ENCODE measurements at regions not wholly inside any gene's neighbourhood (a gene's known extent, or its start where the extent isn't known, plus 50 kb on each side); places are given as distances from the start of the nearest gene placed in this dataset.

- TF ChIP-seq POLR2AphosphoS5 (IDR thresholded peaks at IDR 0.05; ENCODE audit: low read depth, low read length) (no peak), POLR2A (IDR thresholded peaks at IDR 0.05; ENCODE audit: low read depth, low read length) (no peak), TAF1 (IDR thresholded peaks at IDR 0.05; ENCODE audit: borderline replicate concordance, low read depth, low read length) (no peak)
- FAIRE-seq: no peak
Measured at GRCh38 chr19:32202244-32202643, 143.2 kb upstream of the ZNF507 start.

DNA sequence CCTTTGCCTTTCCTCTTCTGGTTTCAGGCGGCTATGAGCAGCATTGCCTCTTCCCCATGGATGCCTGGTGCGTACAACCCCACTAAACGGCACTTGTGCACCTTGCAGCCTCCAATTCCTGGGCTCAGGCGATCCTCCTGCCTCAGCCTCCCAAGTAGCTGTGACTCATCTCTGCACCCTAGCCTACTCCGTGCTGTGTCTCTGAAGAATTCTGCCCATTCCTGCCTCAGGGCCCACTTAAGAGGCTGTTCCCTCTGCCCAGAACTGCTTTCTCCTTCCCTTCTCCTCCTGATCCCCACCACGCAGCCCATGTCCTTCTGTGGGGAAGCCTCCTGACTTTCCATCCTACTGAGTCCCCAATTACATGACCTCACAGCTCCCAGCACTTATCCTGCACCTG, 142.2 kb upstream of the ZNF507 start:
- FAIRE-seq (no peak), DNase-seq (ENCODE audit: insufficient read length) (no peak)
- TF ChIP-seq POLR2A (IDR thresholded peaks at IDR 0.05; ENCODE audit: low read depth, low read length): no peak
- TF ChIP-seq TAF1 (IDR thresholded peaks at IDR 0.05; ENCODE audit: borderline replicate concordance, low read depth, low read length): no peak
- no peak for TF ChIP-seq POLR2AphosphoS5 (IDR thresholded peaks at IDR 0.05; ENCODE audit: low read depth, low read length)

More at GRCh38 chr19:32202244-32202643, 143.2 kb upstream of the ZNF507 start:
- DNase-seq (ENCODE audit: insufficient read length): no peak

- no peak for DNase-seq (ENCODE audit: insufficient read length)
- FAIRE-seq: no peak
- TF ChIP-seq POLR2A (IDR thresholded peaks at IDR 0.05; ENCODE audit: low read depth, low read length): no peak
- TF ChIP-seq POLR2AphosphoS5 (IDR thresholded peaks at IDR 0.05; ENCODE audit: low read depth, low read length): no peak
- TF ChIP-seq TAF1 (IDR thresholded peaks at IDR 0.05; ENCODE audit: borderline replicate concordance, low read depth, low read length): no peak
Measured at GRCh38 chr19:32206065-32206464, 139.3 kb upstream of the ZNF507 start.

DNA sequence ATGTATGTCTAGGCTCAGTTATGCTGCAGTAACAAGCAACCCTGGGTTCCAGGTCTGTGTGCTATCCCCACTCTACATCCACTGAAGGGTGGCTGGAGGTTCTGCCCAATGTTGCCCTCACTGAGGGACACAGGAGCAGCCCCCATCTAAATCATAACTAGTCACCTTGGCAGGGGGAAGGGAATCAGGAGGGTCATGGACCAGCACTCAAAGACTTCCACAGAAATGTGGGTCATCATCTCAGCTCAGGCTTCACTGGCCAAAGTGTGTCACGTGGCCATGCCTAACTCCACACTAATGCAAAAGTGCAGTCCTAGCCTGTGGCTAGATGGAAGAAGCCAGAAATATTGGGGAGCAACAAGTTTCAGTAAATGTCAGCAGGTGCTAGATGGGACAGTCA, 137.3 kb upstream of the ZNF507 start:
- TF ChIP-seq POLR2A (IDR thresholded peaks at IDR 0.05; ENCODE audit: low read depth, low read length) (no peak), POLR2AphosphoS5 (IDR thresholded peaks at IDR 0.05; ENCODE audit: low read depth, low read length) (no peak), TAF1 (IDR thresholded peaks at IDR 0.05; ENCODE audit: borderline replicate concordance, low read depth, low read length) (no peak)
- FAIRE-seq (no peak), DNase-seq (ENCODE audit: insufficient read length) (no peak)

GRCh38 chr19:32219392-32219791, 126.0 kb upstream of the ZNF507 start:
- DNase-seq (ENCODE audit: insufficient read length) (no peak), FAIRE-seq (no peak)
- TF ChIP-seq POLR2A (IDR thresholded peaks at IDR 0.05; ENCODE audit: low read depth, low read length) (no peak), POLR2AphosphoS5 (IDR thresholded peaks at IDR 0.05; ENCODE audit: low read depth, low read length) (no peak), TAF1 (IDR thresholded peaks at IDR 0.05; ENCODE audit: borderline replicate concordance, low read depth, low read length) (no peak)

DNA sequence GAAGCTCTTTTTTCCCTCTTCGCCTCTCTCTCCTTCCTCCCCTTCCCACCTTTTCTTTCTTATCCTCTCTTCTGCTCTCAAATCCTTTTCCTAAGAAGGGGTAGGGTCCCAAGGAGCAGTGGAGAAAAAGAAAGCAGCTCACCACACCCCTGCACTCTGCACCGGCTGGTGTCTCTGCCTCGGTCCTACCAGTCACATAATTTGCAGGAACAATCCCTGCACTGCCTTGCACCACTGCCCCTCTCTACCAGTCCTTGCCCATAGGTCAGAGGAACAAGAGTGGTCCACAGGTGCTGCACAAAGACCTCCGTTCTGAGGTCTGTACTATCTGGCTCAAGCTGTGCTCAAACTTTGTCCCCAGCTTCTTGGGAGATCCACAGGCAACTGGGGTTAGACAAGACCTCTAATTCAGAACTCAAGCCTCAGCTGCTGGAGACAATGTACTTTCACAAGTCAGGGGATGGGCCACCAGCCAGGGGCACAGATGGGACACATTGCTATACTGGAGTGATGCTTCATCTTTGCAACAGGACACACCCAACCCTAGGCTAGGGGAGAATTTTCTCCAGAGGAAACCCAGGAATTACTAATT, 125.4 kb upstream of the ZNF507 start:
- DNase-seq (ENCODE audit: insufficient read length) (no peak), FAIRE-seq (no peak)
- TF ChIP-seq POLR2A (IDR thresholded peaks at IDR 0.05; ENCODE audit: low read depth, low read length): no peak
- TF ChIP-seq POLR2AphosphoS5 (IDR thresholded peaks at IDR 0.05; ENCODE audit: low read depth, low read length): no peak
- TF ChIP-seq TAF1 (IDR thresholded peaks at IDR 0.05; ENCODE audit: borderline replicate concordance, low read depth, low read length): no peak

DNA sequence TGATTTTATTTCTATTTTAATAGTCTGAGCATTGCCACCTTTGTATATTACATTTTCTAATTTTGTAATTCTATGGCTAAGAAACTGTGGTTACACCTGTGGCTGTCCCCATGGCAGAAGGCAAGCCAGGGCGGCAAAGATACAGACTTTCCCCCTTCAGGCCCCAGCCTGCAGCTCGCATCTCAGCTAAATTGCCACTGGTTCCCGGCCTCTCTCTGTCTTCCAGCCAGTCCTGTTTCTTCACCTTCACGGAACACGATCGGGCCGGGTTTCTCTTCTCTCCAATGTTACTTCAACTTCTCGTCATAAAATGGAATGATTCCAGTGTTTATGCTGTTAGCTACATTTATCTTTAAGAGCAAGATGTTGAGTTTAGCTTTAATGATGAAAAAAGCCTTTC, 124.5 kb upstream of the ZNF507 start:
- no peak for TF ChIP-seq TAF1 (IDR thresholded peaks at IDR 0.05; ENCODE audit: borderline replicate concordance, low read depth, low read length)
- no peak for TF ChIP-seq POLR2A (IDR thresholded peaks at IDR 0.05; ENCODE audit: low read depth, low read length)
- TF ChIP-seq POLR2AphosphoS5 (IDR thresholded peaks at IDR 0.05; ENCODE audit: low read depth, low read length): no peak

GRCh38 chr19:32222556-32222955, 122.9 kb upstream of the ZNF507 start:
- no peak for FAIRE-seq
- no peak for DNase-seq (ENCODE audit: insufficient read length)
- TF ChIP-seq POLR2A (IDR thresholded peaks at IDR 0.05; ENCODE audit: low read depth, low read length) (no peak), POLR2AphosphoS5 (IDR thresholded peaks at IDR 0.05; ENCODE audit: low read depth, low read length) (no peak), TAF1 (IDR thresholded peaks at IDR 0.05; ENCODE audit: borderline replicate concordance, low read depth, low read length) (no peak)

More for the DNA sequence above, 124.5 kb upstream of the ZNF507 start:
- DNase-seq (ENCODE audit: insufficient read length): no peak
- FAIRE-seq: no peak

- TF ChIP-seq TAF1 (IDR thresholded peaks at IDR 0.05; ENCODE audit: borderline replicate concordance, low read depth, low read length): no peak
- TF ChIP-seq POLR2AphosphoS5 (IDR thresholded peaks at IDR 0.05; ENCODE audit: low read depth, low read length): no peak
- TF ChIP-seq POLR2A (IDR thresholded peaks at IDR 0.05; ENCODE audit: low read depth, low read length): no peak
- FAIRE-seq (no peak), DNase-seq (ENCODE audit: insufficient read length) (no peak)
Measured at GRCh38 chr19:32223106-32223505, 122.3 kb upstream of the ZNF507 start.

DNA sequence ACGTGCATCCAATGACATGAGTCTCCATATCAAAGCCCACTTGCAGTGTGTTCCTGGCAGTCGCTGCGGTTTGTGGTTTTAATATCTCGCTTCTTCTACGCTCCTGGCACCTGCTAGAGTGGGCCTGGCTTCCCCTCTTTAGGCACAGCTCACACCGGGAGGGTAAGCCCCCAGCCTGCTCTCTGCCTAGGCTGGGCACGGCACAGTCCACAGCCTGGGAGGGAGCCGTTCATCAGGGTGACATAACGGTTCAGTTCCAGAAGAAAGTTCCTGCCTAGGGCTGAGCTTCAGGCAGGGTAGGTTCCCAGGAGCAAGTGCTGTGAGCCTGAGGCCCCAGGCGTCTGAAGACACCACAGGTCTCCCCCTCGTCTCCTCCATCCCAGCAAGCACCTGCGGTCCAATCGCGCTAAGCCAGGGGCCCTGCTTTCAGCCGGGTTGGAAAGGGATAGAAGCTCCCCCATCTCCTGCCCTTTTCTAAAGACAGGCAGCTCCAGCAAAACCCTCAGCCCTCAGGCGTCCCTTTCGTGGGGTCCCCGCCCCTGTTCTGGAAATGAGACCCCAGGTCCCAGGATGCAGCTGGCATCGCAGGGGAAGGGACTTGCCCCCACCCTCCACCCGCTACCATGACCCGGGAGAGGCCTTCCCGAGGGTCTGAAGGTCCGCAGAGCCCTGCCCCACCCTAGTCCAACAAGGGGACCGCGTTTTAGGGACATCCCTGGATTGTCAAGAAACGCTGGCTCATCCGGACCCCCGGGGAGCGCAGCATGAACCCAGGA, 121.6 kb upstream of the ZNF507 start:
- FAIRE-seq: no peak
- no peak for TF ChIP-seq TAF1 (IDR thresholded peaks at IDR 0.05; ENCODE audit: borderline replicate concordance, low read depth, low read length)
- TF ChIP-seq POLR2A (IDR thresholded peaks at IDR 0.05; ENCODE audit: low read depth, low read length): no peak
- TF ChIP-seq POLR2AphosphoS5 (IDR thresholded peaks at IDR 0.05; ENCODE audit: low read depth, low read length): no peak
- DNase-seq (ENCODE audit: insufficient read length): no peak

DNA sequence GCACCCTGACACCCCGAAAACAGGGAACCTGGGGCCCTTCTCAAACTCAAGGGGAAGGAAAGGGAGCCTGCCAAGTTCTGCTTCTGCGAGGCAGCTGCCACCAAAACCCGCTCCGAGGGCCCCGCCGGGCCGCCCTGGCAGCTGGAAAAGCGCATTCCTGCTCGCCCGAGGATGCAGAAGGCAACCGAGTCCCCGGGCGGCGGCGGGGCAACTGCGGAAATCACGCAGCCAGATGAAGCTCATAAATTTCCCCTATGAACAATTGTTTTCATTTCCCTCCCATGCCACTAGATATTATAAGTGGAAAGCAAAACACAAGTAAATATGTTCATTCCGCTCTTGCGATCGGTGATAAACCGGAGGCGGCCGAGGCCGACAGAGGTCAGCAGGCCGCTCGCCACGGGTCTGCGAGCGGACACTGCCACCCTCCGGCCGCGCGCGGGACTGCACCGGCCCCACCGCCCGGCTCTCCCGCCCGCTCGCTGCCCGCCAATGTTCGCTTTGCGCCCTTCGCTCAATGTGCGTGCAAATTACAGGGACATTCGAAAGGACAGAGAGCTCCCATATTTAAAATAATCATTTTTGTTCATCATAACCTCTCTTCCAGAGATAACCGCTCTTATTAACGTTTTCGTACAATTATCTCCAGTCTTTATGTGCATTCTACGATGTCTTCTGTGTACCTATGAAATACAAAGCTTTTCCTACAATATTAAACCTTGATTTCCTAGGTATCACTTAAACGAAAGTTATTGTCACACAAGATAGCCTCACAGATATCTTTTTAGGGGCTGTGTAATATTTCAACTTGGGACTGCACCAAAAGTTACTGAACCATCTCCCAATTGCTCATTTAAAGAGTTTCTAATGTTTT, 120.8 kb upstream of the ZNF507 start:
- DNase-seq (ENCODE audit: insufficient read length) (peak; percentile 73), FAIRE-seq (no peak)
- TF ChIP-seq POLR2A (IDR thresholded peaks at IDR 0.05; ENCODE audit: low read depth, low read length) (no peak), TAF1 (IDR thresholded peaks at IDR 0.05; ENCODE audit: borderline replicate concordance, low read depth, low read length) (no peak), POLR2AphosphoS5 (IDR thresholded peaks at IDR 0.05; ENCODE audit: low read depth, low read length) (no peak)

Measured in GM12892 (cell line).